GM18502 (cell line): ENCODE measurements at regions not wholly inside any gene's neighbourhood (a gene's known extent, or its start where the extent isn't known, plus 50 kb on each side); places are given as distances from the start of the nearest gene placed in this dataset.
A peak's percentile ranks its signal among the peaks of the same experiment; 100 is the strongest.

Experiments used
- ATAC-seq: cut with Tn5 transposase; IDR thresholded peaks from one replicate; pipeline ENCODE4 v1.9.1; 2021; ENCODE audit warnings: mild to moderate bottlenecking; ENCODE audit not compliant: unreplicated experiment, poor library complexity

DNA sequence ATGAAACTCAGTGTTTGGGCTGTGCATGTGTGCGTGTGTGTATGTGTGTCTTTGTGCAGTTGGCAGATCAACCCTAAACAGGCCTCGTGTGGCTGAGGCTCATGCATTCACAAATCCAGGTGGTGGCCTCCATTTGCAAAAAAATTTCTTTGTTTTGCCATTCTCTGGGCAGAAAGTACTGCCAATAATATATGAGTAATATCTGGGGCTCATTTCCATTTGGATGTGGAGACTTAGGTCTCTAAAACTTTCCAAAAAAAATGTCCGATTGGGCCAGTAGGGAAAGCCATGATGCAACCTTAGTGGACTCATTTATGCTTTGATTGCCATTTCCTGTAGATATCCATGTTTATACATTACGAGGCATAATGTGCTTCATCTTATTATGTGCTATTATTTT, 77.9 kb upstream of the RPS23 start:
- ATAC-seq: no peak

DNA sequence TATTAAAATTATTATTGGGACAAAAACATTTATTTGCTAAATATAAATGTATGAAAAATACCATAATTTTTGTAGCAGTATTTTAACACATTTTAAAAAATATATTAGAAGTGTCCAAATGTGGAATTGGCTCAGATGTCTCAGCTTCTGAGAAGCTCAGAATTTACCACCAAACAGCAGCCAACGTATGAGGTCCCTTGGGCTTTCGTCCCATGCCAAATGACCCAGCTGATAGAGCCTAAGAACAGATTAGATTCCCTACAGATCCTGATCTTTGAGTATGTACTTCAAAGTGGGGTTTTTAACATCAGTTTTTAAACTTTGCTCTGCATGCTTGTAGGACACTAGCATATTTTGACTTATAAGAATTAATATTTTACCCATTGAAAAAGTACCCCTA, 77.3 kb upstream of the RPS23 start:
- ATAC-seq: no peak

DNA sequence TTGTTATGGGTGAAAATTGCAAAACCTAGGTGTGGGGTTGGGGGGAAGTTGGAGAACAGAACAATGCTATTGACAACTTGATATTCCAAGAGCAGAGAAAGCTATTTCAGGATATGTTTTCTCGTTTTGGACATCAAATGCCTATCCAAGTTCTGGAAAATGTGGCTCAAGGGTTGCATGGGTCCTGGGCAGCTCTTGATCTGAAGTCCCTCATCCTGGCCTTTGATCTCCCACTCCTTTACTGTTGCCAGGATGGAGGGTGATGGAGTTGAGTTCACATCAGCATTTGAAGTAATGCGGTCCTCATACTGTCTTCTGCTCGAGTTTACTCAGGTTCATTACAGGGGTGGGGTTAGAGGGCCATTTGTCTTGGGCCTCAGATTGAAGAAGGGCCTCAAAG, 76.9 kb upstream of the RPS23 start:
- ATAC-seq: no peak

DNA sequence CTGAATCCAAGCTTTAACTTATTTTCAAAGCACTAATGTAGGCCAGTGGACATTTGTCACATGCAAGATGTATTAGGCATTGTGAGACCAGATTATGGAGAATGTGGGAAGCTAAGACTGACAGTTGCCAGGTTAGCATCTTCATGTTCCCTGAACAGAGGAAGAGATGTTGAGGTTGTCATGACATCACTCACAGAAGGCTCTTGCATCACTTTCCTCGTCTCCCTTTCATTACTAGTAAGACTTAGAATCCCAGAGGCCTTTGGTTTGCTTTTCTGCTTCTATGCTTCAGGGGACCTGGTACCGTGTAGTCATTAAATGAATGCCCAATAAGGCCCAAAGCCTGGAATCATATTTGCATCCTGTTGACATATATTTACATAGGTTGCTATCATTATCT, 76.4 kb upstream of the RPS23 start:
- no peak for ATAC-seq

DNA sequence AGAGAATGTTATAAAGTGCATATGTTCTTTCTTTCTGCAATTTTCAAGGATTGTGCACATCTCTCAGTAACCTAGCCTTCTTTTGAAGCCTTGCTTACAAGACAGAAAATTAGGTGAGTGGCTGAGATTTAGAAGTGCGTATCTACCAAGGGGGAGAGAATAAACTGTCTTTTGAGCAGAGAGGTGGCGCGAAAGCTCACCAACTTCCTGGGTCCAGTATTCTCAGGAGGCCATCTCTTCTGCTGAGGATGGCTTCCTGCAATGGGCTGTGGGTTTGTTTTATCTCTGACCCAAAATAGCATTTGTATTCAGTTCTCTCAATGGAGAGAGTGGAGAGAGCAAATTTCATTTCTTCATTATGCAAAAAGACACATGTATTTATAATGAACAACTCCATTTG, 75.4 kb upstream of the RPS23 start:
- no peak for ATAC-seq

DNA sequence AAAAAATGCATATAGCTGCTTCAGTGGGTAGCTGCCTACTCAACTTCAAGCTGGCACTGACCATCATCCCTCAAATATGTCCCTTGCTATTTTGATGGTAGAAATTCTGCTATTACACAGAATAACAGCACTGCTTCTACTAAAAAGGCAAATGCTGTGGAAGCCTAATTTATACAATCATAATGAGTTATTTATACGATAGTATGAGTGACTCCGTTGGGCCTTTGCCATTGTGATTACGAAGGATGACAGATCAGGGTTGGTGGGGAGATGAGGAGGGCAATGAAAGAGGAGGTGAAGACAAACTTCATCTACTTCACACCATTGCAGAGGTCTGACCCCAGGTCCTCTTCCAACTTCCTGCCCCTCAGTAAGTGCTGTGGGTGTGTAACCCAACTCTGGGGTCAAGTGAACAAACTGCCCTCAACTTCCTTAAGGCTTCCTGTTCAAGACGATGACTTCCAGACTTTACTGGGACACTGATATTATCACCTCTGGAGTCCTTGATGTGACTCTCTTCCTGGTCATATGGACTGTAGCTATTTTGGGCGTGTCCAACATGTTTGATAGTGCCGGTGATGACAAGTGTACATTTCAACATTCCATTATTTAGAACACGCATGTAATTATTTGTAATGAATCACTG, 74.1 kb upstream of the RPS23 start:
- ATAC-seq: peak; percentile 12

DNA sequence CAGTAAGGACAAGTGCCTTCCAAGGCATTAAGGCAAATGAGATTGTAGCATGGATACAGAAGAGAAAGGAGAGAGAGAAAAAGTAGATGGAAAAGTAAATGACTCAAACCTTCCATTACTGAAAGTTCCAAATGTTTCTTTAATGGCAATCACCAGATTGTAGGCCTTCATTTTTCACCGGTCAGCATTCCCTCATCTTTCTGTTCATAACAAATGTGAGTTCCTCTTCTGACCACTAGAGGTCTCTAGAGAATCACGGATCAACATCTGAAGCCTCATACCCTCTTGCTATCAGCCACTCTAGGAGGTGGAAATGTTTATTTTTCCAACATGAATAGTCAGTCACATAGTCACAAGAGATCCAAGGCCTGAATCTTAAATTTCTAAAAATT, 73.6 kb upstream of the RPS23 start:
- ATAC-seq: peak; percentile 91

DNA sequence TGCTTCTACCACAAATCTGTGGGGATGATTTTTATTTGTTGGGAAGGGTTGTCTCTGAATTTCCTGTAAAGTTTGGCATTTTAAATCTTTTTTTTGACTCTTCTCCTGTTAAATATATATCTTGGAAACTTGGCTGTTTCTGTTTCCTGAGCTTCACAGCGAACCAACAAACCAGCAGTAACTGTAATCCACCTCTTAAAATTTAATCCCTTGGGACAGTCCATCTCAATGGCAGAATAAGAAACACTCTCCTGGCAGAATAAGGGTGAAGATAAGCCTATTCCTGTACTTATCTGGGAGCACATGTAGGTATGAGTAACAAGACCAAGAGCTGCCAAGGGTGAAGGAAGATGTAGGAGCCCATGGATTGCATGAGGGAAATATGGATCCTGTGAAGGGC, 73.1 kb upstream of the RPS23 start:
- ATAC-seq: no peak

DNA sequence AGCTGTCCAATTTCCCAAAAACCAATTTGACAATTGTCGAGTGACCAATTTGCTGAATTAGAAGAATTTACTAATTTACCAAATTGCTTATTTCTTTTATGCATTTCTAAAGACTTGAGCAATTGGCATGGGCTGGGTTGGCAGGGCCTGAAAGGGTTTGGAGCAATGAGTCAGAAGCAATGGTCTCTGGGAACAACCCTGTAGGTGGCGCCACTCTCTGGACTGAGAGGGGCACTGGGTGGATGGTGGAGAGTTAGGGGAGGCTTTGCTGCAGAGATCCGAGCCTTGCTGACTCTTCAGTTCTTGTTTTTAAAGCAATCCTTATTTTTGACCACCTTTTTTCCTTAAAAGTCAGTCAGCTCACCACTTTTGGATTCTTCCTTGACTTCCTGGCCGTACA, 71.5 kb upstream of the RPS23 start:
- ATAC-seq: no peak

DNA sequence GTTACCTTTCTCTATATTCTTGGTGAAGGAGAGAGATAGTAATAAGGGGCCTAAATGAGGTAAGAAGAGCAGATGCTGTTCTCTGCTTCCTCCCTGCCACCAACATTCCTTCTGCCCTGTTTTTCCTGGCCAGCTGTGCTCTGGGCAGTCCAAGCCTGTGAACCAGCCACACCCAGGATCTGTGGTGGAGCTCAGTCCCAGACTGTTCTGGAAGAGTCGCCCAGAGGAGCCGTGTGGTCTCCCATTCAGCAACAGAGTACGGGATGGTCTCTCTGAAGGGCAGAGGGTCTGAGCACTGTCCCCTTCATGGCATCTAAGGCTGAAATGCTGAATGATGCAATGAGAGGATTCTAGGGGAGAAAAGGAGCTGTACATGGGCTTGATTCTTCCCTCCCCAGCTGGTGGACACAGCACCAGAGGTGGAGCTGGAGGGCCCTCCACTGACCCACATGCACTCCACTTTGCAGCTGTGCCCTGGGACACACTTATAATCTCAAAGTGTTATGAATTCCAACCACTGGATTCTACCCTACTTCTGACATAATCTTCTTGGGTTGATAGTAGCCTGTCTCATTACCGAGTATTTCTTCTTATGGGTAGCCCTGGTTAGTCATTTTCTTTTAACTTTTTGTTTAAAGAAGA, 70.8 kb upstream of the RPS23 start:
- no peak for ATAC-seq

DNA sequence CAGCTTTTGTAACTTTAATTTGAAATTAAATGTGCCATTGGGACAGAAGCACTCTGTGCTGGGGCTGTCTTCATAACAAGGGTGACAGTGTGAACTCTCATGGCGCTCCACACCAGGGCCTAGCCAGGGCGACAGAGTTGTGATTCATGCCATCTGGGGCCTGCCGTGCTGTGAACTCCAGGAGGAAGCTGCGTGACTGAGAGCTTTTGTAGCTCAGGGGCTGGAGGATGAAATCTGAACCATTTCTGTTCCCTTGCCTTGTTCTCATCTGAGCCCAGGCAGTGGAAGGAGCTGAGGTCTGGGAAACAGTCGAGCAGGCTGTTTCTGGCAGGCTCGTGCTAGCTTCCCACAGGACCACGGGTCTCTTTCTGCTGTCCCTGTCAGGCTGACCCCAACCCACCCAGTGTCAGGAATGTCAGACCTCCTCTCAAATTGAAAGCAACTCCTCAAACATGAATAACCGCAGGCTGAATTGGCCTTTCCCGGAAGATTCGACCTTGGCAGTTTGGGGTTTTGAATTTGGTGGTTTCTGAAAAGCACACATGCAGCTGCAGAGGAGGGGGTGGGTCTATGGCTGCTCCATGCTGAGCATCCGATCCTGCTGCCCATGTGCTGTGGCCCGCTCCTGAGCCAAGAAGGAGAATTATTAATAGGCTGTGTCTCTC, 69.2 kb upstream of the RPS23 start:
- ATAC-seq: no peak

DNA sequence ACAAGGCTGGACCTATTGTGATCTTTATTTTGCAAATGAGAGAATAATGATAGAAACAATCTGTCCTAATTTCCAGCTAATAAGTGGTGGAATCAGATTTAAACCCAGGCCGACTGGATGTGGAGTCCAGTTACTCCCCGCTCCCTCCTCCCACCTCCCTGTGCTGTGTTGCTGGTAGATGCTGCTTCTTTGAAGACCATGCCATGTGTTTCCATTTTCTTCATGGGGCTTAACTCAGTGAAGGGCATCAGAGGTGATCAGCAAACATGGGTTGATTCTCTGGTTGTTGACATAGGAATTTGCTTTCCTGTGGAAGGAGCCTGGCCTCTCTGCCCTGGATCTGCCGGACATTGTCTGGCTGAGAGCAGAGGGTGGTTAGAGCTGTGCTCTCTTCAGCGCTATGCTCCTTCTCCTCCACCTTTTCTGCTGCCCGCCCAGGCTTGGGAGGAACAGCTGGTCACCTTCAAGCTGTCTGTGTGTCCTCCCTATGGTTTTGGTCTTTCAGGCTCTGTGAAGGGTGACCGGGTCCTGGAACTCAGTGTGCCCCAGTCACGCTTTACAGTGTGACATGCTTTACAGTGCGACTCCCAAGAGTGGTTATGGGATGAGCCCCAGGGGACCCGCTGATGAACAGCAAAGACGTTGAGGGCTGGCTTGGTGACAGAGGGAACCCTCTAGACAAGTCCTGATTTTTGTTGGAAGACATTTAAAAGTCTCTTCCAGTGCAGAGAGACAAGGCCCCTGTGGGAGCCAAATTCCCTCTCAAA, 68.4 kb upstream of the RPS23 start:
- ATAC-seq: no peak

DNA sequence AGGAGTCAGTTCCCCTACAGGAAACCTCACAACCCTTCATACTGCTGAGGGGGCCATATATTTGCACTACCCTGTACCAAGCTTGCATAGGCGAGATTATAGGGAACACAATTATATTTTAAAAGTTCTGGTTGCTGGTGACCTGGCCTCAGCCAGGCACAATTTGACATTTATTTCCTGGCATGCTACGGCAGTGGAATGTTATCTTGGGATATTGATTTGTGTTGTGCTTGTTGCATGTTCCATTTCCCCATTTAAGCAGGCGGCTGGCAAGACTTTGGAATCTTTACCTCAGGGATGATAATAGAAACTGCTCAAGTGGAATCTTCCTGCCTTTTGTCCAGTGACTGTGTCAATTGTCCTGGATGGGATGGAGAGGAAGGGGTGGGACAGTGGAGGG, 67.0 kb upstream of the RPS23 start:
- ATAC-seq: no peak

DNA sequence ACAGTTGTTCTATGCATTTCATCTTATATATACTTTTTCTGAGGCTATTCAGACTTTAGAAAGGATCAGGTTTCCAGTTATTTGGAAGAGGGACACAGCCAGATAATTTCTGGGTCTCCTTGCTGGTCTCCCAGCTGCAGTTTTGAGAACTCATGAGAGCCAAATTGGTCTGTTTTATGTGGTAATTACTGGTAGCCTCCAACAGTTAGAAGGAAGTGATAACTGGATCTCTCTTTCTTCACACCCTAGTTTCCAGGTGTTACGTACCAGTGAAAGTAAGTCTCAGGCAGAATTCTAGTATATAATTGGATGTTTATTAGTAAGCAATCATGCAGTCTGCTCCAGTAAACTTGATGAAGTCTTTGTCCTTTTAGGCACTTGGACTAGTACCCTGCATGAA, 63.2 kb upstream of the RPS23 start:
- ATAC-seq: no peak

DNA sequence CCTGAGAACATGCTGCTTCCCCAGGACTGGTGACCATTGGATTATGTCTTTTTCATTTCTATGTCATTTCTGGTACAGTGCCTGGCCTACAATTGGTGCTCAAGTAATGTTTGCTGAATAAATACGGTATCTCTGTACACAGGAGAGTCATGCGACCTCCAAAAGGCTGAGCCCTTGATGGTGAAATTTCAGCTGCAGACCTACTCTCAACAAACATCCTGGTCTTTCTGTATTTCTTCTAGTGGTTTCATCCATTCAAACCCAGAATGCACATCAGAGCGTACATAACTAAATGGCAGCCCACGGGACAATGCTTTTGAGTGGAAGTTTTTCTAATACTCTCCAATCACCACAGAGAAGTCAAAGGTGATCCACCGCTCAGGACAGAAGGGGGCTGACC, 62.6 kb upstream of the RPS23 start:
- no peak for ATAC-seq

DNA sequence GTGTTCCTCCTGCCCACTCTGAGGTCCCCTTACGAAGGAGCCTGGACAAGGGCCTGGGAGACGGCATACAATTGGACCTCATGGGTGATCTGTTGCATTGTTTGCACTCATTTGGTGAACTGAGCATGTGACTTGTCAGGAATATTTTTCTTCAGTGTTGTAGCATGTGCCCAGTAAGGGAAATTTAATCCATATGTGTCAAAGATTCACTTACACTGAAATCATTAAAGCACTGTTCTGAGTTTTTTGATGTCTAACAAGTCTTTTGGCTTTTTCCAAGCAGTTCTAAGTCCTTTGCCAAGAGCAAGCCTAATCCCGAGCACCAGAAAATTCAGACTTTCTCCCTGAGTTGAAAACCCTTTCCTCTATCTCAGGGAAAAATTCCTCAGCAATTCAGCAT, 61.6 kb upstream of the RPS23 start:
- ATAC-seq: no peak

DNA sequence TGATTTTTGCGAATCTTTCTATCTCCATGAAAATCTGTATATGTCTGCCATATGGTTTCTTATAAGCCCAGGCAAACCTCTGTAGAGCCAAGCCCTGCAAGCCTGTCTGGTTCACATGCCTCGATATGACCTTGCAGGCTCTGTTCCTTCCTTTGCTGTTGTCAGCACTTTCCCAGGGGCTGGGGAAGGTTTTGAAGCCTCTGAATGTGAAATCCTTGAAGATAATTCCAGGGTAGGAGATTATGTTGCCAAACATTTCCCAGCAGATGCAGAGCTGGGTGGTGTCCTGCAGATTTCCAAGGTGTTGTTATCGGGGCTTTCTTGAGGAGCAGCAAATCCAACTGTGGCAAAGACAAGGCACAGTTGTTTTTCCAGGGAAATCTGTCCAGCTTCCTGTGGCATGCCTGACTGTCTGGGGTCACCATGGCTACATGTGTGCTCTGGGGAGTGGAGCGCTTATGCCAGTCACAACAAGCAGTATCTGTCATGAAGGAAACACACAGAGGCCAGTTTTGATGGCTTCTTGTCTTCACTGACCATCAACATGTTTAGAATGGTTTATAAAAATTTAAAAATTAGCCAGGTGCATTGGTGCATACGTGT, 60.7 kb upstream of the RPS23 start:
- ATAC-seq: no peak

DNA sequence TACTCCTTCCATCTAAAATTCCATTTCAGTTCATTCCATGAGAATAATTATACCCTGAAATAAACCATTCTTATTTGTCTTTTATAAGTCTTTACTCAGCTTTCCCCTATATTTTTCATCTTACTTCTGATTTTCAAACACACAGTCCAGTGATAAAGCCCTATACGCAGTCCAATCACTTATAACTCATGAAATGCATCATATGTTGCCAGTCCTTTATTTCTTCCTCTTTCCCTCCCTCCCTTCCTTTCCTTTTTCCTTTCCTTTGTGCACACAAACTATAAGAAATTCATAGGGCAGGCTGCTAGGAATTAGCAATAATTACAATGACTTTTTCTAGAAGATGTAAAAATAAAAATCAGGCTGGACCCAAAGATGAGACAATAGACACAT, 58.8 kb upstream of the RPS23 start:
- ATAC-seq: no peak

DNA sequence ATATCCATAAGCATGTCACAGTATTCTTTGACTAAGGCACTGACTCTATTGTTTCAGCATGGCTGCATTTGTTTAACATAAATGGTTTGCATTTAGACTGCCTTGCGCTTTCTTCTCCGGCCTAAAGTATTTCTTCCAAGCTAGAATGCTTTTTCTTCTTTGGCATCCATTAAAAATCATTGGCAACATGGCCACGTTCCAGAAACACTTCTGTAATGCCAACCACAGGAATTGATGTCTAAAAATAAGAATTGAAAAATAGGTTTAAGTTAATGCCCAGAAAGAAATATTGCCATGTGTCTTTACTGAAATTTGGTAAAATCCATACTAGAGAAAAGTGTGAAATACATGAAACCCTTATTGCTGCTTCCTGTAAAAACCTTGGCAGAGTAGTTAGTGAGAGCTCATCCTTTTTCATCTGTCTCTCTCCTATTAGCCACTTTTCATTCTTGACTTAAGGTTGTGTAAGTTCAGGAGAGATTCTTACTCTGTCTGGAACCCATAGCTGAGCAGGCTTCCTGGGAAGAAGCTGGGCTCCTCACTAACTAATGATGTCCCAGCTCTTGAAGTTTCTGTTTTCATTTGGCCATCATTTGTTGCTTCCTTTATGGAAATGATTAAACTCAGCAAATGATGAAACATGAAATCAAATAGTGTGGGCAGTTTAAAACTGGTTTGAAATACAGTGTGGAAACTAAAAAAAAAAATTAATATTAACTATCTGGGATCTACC, 58.2 kb upstream of the RPS23 start:
- ATAC-seq: no peak

DNA sequence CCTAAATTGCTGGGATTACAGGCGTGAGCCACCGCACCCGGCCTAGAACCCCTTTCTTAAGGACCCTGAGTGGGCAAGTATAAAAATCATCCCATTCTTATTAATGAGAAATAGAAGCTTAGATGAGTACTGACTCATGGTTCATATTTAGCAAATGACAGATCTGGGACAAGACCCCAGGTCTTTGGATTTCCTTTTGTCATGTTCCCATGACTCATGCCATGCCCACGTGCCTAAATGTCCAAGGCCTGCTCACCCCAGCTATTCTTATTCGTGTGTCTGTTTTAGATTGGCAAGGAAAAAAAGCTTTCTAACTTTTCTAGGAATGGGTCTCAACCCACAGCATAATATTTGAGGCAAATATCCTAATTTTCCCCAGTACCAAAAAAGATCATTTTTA, 57.7 kb upstream of the RPS23 start:
- ATAC-seq: no peak
